ENCODE measurements at regions not wholly inside any gene's neighbourhood (a gene's known extent, or its start where the extent isn't known, plus 50 kb on each side); places are given as distances from the start of the nearest gene placed in this dataset.

DNA sequence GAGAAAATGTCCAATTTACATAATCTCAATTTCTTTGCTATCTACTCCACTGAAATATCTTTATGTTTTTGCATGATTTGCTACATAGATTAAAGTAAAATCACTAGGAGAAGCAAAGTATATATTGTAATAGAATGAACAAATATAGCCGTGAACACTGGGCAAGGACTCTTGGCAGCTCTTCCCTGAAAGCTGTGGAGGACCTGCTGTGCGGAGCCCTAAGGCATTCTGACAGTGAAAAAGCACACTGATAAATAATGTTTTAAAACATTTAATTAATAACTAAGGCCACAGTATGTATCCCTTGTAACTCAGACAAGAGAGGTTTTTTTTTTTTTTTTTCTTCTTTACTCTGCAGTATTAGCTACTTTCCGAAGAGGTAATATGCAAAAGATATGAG, 256.1 kb upstream of the DPYD start:
- no peak for ATAC-seq (ENCODE audit: low FRiP score)
- DNase-seq (ENCODE audit: low spot score) = no peak
- TF ChIP-seq, protein P1, sequence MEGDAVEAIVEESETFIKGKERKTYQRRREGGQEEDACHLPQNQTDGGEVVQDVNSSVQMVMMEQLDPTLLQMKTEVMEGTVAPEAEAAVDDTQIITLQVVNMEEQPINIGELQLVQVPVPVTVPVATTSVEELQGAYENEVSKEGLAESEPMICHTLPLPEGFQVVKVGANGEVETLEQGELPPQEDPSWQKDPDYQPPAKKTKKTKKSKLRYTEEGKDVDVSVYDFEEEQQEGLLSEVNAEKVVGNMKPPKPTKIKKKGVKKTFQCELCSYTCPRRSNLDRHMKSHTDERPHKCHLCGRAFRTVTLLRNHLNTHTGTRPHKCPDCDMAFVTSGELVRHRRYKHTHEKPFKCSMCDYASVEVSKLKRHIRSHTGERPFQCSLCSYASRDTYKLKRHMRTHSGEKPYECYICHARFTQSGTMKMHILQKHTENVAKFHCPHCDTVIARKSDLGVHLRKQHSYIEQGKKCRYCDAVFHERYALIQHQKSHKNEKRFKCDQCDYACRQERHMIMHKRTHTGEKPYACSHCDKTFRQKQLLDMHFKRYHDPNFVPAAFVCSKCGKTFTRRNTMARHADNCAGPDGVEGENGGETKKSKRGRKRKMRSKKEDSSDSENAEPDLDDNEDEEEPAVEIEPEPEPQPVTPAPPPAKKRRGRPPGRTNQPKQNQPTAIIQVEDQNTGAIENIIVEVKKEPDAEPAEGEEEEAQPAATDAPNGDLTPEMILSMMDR (IDR thresholded peaks at IDR 0.05) = no peak

DNA sequence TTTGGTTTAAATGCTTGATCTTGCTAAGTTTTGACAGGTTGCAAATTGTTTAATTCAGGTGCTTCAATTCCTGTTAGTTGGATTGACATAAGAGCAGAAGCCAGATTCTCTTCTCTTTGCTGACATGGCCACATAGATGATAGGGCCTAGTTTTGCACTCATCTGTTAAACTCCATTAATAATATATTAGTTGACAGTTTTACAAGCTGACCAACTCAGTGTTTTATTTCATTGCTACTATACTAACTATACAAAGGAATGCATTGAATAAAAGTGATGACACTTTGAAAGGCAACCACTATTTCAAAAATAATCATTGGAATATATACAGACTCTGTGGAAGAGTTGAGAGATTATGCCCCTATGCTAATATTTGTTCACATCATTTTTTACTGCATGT, 255.6 kb upstream of the DPYD start:
- TF ChIP-seq, protein P1 (IDR thresholded peaks at IDR 0.05) = no peak
- DNase-seq (ENCODE audit: low spot score) = no peak
- no peak for ATAC-seq (ENCODE audit: low FRiP score)

DNA sequence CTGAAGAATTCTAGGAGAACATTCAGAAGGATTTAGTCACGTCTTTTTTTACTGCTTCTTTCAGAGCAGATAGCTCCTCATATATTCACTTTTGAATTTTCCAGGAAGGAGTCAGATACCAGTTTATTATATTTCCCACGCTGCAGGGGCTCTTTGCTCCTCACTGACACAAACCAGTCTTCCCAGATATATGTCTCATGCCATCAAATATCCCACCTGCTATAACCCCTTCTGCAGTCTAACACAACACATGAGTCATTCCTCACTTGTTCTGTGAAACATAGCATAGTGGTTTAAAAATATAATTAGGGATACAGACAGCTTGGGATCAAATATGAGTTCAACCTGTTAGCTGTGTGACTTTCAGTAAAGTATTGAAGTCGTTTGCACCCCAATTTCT, 251.7 kb upstream of the DPYD start:
- TF ChIP-seq, protein P1 (IDR thresholded peaks at IDR 0.05) = no peak
- DNase-seq (ENCODE audit: low spot score) (no peak), ATAC-seq (ENCODE audit: low FRiP score) (no peak)

DNA sequence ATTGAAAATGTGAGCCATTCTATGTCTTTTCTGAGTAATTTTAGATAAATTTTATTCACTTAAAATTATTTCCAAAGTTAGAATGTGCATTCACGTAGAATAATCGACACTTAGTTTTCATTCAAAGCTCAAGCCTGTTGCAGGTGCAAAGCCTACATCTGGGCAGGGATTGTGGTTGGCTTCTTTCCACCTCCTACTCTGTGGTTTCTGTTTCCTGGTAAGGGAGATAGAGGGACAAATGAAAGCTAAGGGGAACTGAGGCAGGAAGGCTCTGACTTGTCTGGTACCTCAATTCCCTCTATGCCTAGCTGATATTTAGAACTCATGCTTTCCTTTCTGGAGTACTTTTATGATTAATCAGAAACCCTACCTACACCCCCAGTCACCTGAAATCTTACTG, 251.2 kb upstream of the DPYD start:
- DNase-seq (ENCODE audit: low spot score) (no peak), ATAC-seq (ENCODE audit: low FRiP score) (no peak)
- TF ChIP-seq, protein P1 (IDR thresholded peaks at IDR 0.05) = no peak

DNA sequence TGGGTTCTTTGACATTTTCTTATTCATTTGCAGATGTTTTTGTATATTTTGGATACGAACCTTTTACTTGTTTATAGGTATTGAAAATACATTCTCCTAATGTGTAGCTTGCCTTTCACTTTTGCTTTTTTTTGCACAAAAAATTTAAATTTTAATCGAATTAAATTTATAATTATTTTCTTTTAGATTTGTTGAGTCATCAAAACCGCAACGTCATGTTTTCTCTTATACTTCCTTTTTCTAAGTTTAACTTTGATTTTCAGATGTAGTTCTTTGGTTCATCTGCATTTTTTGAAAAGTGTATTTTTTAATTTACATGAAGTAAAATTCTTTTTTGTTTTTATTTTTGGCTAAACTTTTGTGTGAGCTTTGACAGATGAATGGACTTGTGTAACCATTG, 243.7 kb upstream of the DPYD start:
- DNase-seq (ENCODE audit: low spot score) (no peak), ATAC-seq (ENCODE audit: low FRiP score) (no peak)
- TF ChIP-seq, protein P1 (IDR thresholded peaks at IDR 0.05) = no peak

DNA sequence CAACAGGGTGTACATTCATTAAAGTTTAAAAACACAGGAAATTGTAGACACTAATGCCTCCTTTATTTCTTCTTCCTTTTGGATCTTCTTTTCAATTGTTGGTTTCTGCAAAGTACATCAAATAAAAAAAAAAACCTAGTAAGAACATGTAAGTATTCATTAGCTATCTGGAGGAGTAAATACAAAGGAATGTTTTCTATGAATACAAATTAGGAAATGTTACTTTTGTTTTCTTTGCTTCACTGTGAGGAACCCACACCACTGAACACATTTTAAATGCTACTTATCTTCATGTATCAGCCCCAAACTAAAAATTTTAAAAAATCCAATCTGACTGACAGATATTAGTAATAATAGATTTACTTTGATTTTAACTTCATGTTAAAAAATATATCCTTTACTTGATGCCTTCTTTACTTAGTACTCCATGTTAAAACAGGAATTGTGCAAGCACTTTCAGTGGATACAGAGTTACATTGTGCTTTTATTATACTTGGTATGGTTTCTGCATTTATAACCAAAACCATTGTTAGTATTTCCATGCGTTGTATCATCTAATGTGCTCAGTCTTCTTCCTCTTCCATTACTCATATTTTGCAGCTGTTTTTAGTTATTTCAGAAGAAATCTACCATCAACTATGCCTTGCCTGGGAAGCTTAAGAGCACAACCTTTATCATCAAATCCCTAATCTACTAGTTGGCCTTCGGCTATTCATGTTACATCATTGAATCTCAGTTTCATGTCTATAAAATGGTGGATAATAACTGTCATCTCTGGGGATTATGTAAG, 236.9 kb upstream of the DPYD start:
- no peak for ATAC-seq (ENCODE audit: low FRiP score)
- TF ChIP-seq, protein P1 (IDR thresholded peaks at IDR 0.05) = no peak

DNA sequence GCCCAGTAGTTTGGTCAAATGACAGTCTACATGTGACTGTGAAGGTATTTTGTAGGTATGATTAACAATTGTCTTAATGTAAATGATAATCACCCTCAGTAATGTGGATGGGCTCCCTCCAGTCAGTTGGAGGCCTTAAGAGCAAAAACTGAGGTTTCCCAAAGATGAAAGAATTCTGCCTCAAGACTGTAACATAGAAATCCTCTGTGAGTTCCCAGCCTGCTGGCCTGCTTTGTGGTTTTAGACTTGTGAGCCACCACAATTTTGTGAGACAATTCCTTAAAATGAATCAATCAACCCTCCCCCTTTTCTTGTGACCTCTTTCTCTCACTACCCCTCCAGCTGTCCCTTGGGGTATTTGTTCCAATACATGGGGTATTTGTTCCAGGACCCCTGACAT, 226.4 kb upstream of the DPYD start:
- no peak for DNase-seq (ENCODE audit: low spot score)
- TF ChIP-seq, protein P1 (IDR thresholded peaks at IDR 0.05) = no peak

More for the DNA sequence above, 236.9 kb upstream of the DPYD start:
- DNase-seq (ENCODE audit: low spot score) = no peak

More for the DNA sequence above, 226.4 kb upstream of the DPYD start:
- no peak for ATAC-seq (ENCODE audit: low FRiP score)

All from omental fat pad (tissue), 3 donors.